H54 (cell line): ENCODE measurements at regions not wholly inside any gene's neighbourhood (a gene's known extent, or its start where the extent isn't known, plus 50 kb on each side); places are given as distances from the start of the nearest gene placed in this dataset.

Source experiments
- DNase-seq: peaks from one replicate; pipeline ENCODE4 v3.0.0; 2011; ENCODE audit warnings: low spot score, mixed read lengths; ENCODE audit not compliant: insufficient read length
- FAIRE-seq: peaks from 3 replicates; lab custom pipeline; 2011; peaks lifted over from hg19 to GRCh38; lab: Jason Lieb, UNC
- POLR2A ChIP-seq: IDR thresholded peaks from 2 replicates; pipeline ENCODE4 v1.6.1; 2011; ENCODE audit warnings: low read depth, mild to moderate bottlenecking, low read length

DNA sequence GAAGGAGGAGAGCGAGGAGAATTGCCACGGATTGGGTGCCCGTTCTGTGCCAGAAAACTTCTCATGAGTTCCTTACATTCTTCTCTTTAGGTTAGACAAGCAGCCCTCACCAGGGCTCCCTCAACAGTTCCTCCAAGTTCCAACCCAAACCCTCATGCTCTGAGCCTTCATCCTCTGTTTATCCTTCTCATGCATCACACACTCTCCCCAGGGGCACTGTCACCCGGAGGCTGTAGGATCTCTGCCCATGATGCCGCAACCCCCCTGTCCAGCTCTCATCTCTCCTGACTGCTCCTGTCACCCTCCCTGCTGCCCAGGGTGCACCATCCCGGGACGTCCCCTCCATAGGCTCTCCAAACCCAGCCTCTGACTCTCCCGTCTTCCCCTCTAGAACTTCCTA is 99.4 kb upstream of the MYCN start:
- DNase-seq (no peak), FAIRE-seq (no peak)
- TF ChIP-seq POLR2A = no peak

DNA sequence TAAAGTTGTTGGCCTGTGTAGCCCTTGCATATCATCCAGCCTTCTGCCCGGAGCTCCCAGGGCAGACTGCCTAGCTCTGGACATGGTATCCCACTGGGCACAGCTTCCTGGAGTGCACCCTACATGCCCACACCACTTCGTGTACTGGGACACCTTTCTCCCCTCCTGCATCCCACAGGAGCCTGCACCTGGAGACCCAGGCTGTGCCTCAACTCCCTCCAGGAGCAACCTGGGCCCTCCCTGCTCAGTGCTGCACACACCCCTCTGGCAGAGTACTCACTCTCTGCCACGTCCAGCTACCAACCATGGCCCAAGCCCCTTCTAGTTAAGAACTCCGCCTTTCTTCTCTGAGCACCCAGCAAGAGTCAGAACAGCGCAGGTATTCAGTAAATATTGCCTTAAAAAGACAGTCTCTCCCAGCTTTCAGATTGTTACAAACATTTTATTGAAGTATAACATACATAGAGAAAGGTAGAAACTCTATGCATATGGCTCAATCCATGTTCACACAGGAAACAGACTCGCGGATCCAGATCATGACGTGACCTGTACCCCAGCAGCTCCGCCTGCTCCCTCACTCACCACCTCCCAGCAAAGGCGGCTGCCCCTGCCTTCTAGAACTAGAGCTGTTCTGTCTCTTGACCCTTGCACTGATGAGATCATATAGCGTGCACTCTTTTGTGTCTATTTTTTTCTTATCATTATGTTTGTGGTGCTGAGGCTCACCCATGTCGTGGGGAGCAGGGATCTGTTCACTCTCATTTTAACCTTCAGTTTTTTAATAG is 98.4 kb upstream of the MYCN start:
- TF ChIP-seq POLR2A = no peak
- DNase-seq (no peak), FAIRE-seq (no peak)

DNA sequence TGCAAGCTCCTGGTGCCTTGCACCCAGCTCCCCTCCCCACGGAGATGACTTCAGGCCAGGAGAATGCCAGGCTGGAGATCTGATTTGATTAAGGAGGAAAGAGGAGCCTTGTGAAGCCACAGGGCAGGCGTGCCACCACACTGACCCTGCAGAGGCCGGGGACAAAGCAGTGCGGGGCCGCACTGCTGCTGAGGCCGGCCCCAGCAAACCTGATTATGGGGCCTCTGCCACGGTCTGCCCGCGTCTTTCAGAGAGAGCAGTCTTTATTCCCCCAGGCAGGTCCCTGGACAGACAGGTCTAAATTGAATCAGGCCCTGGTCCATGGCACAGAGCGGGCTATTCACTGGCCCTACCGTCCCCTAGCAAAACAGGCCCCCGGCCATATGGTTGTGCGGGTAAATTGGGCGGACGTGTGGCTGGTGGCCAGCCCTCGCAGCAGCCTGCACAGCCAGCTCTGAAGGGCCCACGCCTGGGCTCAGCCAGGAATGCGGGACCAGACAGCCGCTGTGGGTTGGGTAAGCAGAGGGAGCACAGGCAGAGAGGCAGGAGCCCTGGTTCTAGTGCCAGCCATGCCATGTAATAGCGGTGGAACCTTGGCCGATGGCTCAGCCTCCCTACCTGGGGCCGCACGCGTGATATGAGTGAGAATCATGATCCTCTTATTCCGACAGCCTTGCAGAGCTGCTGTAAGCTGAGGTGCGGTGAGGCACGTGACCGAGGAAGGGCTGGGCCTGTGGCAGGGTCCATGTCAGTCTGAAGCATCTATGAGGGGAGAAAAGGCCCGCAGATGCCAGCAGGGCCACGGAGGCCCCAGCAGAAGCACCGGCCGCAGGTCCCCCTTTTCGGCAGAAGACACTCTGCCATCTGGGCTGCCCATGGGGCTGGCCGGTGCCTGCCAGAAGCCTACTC is 97.3 kb upstream of the MYCN start:
- DNase-seq (no peak), FAIRE-seq (no peak)
- TF ChIP-seq POLR2A = no peak

DNA sequence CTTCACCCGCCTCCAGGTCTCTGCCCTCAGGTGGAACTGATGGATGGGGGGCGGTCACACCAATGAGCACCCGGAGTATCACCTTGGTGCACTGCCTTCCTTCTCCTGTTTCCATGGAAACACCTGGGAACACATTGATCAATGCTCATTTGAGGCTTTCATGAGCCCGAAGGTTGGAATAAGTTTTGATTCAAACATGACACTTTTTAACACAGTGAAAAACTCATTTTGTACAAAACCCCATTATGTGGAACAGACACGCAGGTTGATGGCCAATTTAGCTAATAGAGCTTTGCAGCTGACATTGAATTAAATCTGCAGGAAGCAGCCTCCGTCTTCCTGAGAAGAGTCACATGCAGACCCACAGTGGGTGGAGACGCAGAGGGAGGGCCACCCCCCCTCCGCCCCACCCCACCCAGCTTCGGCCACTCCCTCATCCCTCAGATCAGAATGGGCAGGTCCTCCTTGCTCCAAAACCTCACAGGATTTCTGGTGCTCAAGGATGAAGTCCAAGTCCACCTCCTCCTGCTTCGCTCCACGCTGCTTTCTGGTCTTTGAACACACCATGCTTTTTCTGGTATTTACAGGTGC is 96.0 kb upstream of the MYCN start:
- no peak for FAIRE-seq
- DNase-seq = no peak
- TF ChIP-seq POLR2A = no peak

DNA sequence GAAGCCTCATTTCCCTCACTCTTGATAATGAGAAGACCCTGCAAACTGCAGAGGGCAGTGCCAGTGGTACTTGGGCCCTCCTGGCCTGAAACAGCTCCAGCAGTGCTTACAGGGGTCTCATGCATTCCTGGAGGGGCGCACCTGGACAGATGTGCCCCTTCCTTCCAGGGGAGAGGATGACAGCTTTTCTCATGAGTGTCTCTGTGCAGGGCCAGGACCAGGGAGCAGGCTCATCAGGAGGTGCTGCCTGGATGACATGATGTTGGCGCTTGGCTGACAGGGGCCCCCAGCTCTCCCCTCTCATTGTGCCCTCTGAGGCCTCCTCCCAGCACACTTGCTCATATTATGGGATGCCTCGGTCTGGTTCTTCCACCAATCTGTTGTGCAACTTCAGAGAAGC is 95.1 kb upstream of the MYCN start:
- no peak for TF ChIP-seq POLR2A
- no peak for FAIRE-seq
- DNase-seq = no peak

DNA sequence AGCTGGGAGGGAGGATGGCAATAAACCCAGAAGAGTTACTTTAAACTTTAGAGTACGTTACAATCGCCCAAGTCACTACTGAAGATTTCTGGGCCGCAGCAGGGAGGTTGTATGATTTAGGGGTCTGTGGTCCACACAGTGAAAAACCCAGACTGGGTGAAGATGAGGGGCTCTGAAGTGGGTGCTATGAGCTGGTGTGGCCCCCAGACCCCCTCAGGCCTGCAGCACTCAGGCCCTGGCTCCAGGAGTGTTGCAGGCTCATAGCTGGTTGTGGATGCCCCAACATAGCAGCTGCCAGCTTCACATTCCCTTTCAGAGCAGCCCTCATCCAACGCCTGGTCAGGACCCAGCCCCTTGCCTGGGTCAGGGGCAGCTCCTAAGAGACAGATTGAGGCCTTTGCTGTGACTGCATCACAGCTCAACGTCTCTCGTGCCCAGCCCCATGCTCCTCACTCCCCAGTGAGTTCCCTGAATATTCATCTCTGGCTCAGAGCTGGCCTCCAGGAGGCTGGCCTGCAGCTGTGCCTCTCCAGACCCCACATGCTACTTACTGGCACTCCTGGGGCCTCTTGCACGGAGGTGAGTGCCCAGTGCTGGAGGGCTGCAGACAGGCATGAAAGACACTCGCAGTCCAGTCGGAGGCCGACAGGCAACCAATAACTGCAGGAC is 94.5 kb upstream of the MYCN start:
- FAIRE-seq = no peak

DNA sequence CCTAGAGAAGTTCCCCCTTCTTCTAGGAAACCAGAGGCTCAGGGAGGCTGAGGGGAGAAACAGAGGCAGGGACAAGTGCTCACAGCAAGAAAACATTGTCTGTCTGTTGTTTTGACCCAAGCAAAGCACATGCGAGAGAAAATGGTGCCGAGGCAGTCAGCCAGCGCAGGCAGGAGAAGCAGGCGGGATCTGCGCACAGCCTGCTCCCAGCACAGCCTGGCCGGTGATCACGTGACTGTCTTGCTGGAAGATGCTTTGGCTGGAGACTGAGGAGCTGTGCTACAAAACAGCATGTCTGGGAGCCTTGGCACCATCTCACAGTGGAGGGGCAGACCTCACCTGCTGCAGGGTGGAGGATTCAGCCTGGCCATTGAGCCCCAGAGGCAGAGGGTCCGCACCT is 93.7 kb upstream of the MYCN start:
- no peak for DNase-seq

More for the DNA sequence above, 94.5 kb upstream of the MYCN start:
- no peak for DNase-seq
- TF ChIP-seq POLR2A = no peak

DNA sequence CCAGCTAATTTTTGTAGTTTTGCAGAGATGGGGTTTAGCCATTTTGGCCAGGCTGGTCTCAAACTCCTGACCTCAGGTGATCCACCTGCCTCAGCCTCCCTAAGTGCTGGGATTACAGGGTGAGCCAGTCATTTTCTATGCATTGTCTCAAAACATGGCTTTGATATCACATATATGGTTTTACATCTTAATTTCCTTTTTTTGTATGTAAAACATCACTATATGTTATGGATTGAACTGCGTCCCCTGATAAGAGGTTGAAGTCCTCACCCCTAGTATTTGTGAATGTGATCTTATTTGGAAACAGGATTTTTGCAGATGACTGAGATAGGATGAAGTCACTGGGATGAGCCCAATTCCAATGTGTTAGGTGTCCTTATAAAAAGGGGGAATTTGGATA is 89.8 kb upstream of the MYCN start:
- TF ChIP-seq POLR2A = no peak
- FAIRE-seq = no peak
- DNase-seq = no peak

More for the DNA sequence above, 93.7 kb upstream of the MYCN start:
- TF ChIP-seq POLR2A = no peak
- no peak for FAIRE-seq

DNA sequence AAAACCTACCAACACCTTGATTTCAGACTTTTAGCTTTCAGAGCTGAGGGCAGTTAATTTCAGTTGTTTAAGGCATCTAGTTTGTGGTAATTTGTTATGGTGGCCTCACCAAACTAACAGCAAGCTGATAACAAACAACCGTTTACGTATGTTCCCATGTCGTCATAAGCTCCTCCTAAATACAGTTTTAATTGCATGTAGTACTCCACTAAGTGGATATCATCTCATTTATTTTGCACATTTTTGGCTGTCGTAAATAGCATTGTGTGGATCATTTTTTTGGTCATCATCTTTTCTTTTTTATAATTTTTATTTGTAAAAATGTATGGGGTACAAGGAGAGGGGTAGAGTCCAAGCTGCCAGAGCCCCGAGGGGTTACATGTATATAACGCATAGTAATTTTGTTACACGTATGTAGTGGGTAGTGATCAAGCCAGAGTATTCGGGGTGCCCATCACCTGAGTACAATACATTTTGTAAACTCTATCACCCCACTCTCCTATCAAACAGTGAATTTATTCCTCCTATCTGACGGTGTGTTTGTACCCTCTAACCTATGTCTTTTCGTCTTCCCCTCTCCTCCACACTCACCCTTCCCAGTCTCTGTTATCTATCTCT is 89.2 kb upstream of the MYCN start:
- no peak for TF ChIP-seq POLR2A
- no peak for FAIRE-seq
- DNase-seq = no peak

DNA sequence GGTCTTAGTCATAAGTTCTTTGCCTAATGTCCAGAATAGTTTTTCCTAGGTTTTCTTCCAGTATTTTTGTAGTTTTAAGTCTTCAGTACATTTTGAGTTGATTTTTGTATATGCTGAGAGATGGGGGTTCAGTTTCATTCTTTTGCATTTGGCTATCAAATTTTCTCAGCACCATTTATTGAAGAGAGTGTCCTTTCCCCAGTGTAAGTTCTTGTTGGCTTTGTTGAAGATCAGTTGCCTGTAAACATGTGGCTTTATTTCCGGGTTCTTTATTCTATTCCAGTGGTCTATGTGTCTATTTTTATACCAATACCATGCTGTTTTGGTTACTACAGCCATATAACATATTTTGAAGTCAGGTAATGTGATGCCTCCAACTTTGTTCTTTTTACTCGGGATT is 87.5 kb upstream of the MYCN start:
- no peak for TF ChIP-seq POLR2A
- no peak for FAIRE-seq
- DNase-seq = no peak

DNA sequence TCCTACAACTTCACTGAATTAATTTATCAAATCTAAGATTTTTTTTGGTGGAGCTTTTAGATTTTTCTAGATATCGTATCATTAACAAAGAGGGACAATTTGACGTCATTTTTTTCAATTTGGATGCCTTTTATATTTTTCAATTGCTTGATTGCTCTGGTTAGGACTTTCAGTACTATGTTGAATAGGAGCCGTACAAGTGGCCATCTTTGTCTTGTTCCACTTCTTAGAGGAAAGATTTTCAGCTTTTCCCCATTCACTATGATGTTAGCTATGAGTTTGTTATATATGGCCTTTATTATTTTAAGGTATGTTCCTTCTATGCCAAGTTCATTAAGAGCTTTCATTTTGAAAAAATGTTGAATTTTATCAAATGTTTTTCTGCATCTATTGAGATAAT is 86.4 kb upstream of the MYCN start:
- FAIRE-seq (no peak), DNase-seq (no peak)
- TF ChIP-seq POLR2A = no peak

DNA sequence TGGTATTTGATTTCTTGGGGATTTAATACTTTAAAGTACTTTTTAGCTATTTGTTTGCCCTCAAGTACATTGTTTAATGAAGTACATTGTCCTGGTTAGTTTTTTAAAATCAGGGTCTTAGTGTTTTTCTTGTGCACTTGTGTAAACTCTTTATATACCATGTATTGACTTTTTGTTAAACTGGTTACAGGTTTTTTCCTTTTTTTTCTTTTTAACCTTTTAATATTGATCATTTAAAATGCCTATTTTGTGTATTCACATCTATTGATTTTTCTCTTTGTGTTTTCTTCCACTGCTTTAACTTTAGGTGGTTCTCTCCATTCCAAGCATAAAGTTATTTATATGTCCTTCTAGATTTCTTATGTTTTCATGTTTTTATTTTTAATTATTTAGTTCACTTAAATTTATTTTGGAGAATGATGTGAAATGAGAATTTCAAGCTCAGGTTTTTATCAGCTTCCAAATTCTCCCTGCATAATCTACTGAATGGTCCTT is 84.5 kb upstream of the MYCN start:
- FAIRE-seq (no peak), DNase-seq (no peak)
- TF ChIP-seq POLR2A = no peak

DNA sequence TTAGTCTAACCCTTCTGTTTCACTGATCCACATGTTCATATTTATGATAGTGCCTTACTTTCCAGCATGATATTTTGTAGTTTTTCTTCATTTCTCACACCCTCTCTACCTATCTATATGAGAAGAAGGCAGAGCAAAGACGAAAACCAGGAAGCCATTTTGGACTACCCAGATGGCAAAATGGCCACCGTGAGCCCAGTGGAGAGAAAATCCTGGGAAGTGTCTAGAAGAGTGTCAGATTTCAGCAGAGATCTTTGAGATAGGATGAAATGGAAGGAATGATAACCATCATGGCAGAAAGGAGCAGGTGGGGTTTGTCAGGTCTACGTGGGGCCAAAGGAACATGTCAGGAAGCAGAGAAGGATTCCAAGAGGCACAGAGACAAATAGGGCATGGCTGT is 84.0 kb upstream of the MYCN start:
- DNase-seq (no peak), FAIRE-seq (no peak)
- TF ChIP-seq POLR2A = no peak

DNA sequence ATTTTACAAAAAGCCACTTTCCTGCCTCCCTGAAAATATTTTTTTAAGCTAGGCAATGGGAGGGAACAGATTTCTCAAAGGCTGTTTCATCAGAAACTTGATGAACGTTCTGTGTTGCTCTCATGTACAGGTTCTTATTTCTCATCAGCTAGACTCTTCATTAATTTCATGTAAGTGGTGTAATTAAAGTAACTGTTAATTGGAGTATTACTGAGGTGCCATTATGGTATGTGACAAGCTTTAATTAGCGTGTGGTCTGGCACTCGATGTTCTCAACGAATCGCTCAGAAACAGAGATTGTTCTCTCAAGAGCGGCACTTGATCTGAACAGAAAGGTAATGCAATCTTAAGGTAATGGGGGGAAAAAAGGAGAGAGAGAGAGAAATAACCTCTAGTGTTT is 81.9 kb upstream of the MYCN start:
- DNase-seq (no peak), FAIRE-seq (no peak)
- no peak for TF ChIP-seq POLR2A
